A549 (cell line): ENCODE measurements at regions not wholly inside any gene's neighbourhood (a gene's known extent, or its start where the extent isn't known, plus 50 kb on each side); places are given as distances from the start of the nearest gene placed in this dataset.
A peak's percentile ranks its signal among the peaks of the same experiment; 100 is the strongest.

Source experiments
- ATAC-seq, 2 experiments: fragments of 200-7000 bp in 1 of 2; fragments of >200 bp in 1 of 2; cut with Nextera tagmentation in 1 of 2; cut with Tn5 transposase in 1 of 2; 3 replicates each; pipeline versions ENCODE4 v1.8.0 to v1.9.1; 2018 to 2020; ENCODE audit warnings: mild to moderate bottlenecking in 1 of 2, moderate library complexity in 1 of 2
- CTCF ChIA-PET: fragments of 300-600 bp; sonication (Branson Sonifier 250); formaldehyde crosslinking; extraction: SDS; loops from one replicate; lab custom pipeline; 2021; ENCODE audit warnings: antibody characterized with exemption, inconsistent platforms; lab: Yijun Ruan, JAX
- POLR2A ChIA-PET: fragments of 350-600 bp; formaldehyde crosslinking; extraction: SDS; loops from one replicate; lab custom pipeline; 2021; ENCODE audit warnings: antibody characterized with exemption, inconsistent platforms; lab: Yijun Ruan, JAX
- DNase-seq, 2 experiments: peaks; one replicate each; pipeline versions ENCODE4 v3.0.0 to v3.0.0-alpha.2; 2011 to 2016; ENCODE audit warnings: low read depth in 1 of 2, low spot score in 1 of 2
- FAIRE-seq: peaks from 2 replicates; lab custom pipeline; 2011; peaks lifted over from hg19 to GRCh38; lab: Jason Lieb, UNC
- H3K27ac ChIP-seq, 2 experiments: fragments of >200 bp; sonication (Bioruptor Twin); formaldehyde crosslinking; 3 replicates each; pipeline ENCODE4 v1.5.1; 2016 to 2017
- H3K4me1 ChIP-seq: fragments of >200 bp; sonication (Bioruptor Twin); formaldehyde crosslinking; 3 replicates; pipeline ENCODE4 v1.6.1; 2016
- H3K4me2 ChIP-seq: fragments of >200 bp; sonication (Bioruptor Twin); formaldehyde crosslinking; 3 replicates; pipeline ENCODE4 v1.6.1; 2016
- H3K4me3 ChIP-seq: fragments of >200 bp; sonication (Bioruptor Twin); formaldehyde crosslinking; 3 replicates; pipeline ENCODE4 v1.5.1; 2016
- H3K9me3 ChIP-seq: fragments of >200 bp; sonication (Bioruptor Twin); formaldehyde crosslinking; 3 replicates; pipeline ENCODE4 v1.6.1; 2016
- CBX8 ChIP-seq: fragments of 200-600 bp; sonication (generic); IDR thresholded peaks from 2 replicates; pipeline ENCODE4 v1.6.1; 2016
- EHMT2 ChIP-seq: fragments of 200-600 bp; sonication (generic); IDR thresholded peaks from 2 replicates; pipeline ENCODE4 v1.6.1; 2016; ENCODE audit warnings: antibody characterized with exemption, low read depth, mild to moderate bottlenecking, moderate library complexity
- ELK1 ChIP-seq: fragments of 150-350 bp; IDR thresholded peaks from 2 replicates; pipeline ENCODE4 v1.6.1; 2014; ENCODE audit warnings: low read depth, mild to moderate bottlenecking, low read length
- EP300 ChIP-seq, 2 experiments: fragments of >200 bp; sonication (Bioruptor Twin); formaldehyde crosslinking; IDR thresholded peaks; 2 replicates in 1 of 2; 3 replicates in 1 of 2; pipeline ENCODE4 v1.6.1; 2016 to 2017
- ESRRA ChIP-seq: fragments of 150-350 bp; IDR thresholded peaks from 2 replicates; pipeline ENCODE4 v1.6.1; 2014; ENCODE audit warnings: mild to moderate bottlenecking, low read length, borderline replicate concordance
- FOSB ChIP-seq: fragments of 250-450 bp; sonication (Bioruptor Pico); IDR thresholded peaks from 2 replicates; pipeline ENCODE4 v1.5.0; 2020; ENCODE audit warnings: mild to moderate bottlenecking, moderate library complexity
- FOSL2 ChIP-seq, 2 experiments: fragments of 450-650 bp in 1 of 2; fragments of >200 bp in 1 of 2; sonication (Bioruptor Twin) in 1 of 2; formaldehyde crosslinking; IDR thresholded peaks; 2 replicates each; pipeline versions ENCODE4 v1.5.0 to v1.6.1; 2016 to 2020; ENCODE audit warnings: mild to moderate bottlenecking in 1 of 2, moderate library complexity in 1 of 2
- GATA3 ChIP-seq: IDR thresholded peaks from 2 replicates; pipeline ENCODE4 v1.6.1; 2012; ENCODE audit warnings: borderline replicate concordance
- HEYL ChIP-seq: fragments of 250-450 bp; sonication (Bioruptor Pico); IDR thresholded peaks from 2 replicates; pipeline ENCODE4 v1.8.0; 2021; ENCODE audit warnings: mild to moderate bottlenecking, moderate library complexity
- HOXB13 ChIP-seq: fragments of 250-450 bp; sonication (Bioruptor Pico); IDR thresholded peaks from 2 replicates; pipeline ENCODE4 v1.5.0; 2020; ENCODE audit warnings: low read depth, mild to moderate bottlenecking, moderate library complexity
- HOXB5 ChIP-seq: fragments of 250-450 bp; sonication (Bioruptor Pico); IDR thresholded peaks from 2 replicates; pipeline ENCODE4 v1.5.0; 2020; ENCODE audit warnings: mild to moderate bottlenecking, moderate library complexity
- JUN ChIP-seq, 2 experiments: fragments of >200 bp; sonication (Bioruptor Twin); formaldehyde crosslinking; IDR thresholded peaks; 2 replicates in 1 of 2; 3 replicates in 1 of 2; pipeline ENCODE4 v1.6.1; 2016 to 2017
- MAFK ChIP-seq: fragments of 450-650 bp; IDR thresholded peaks from 2 replicates; pipeline ENCODE4 v1.6.1; 2014; ENCODE audit not compliant: partially characterized antibody
- NR3C1 ChIP-seq: fragments of >200 bp; sonication (Bioruptor Twin); formaldehyde crosslinking; IDR thresholded peaks from 3 replicates; pipeline ENCODE4 v1.6.1; 2017
- RARB ChIP-seq: fragments of 250-450 bp; sonication (Bioruptor Pico); IDR thresholded peaks from 2 replicates; pipeline ENCODE4 v1.8.0; 2021; ENCODE audit warnings: mild to moderate bottlenecking, moderate library complexity
- REST ChIP-seq: fragments of 200-600 bp; sonication (generic); IDR thresholded peaks from 2 replicates; pipeline ENCODE4 v1.6.1; 2016; ENCODE audit warnings: antibody characterized with exemption, mild to moderate bottlenecking, moderate library complexity
- RFX5 ChIP-seq: fragments of 450-650 bp; IDR thresholded peaks from 2 replicates; pipeline ENCODE4 v1.7.1; 2014; ENCODE audit warnings: antibody characterized with exemption, mild to moderate bottlenecking, moderate library complexity
- SREBF2 ChIP-seq: fragments of 450-650 bp; IDR thresholded peaks from 2 replicates; pipeline ENCODE4 v1.6.1; 2014; ENCODE audit warnings: mild to moderate bottlenecking, moderate library complexity
- TP53 ChIP-seq: fragments of 250-450 bp; sonication (Bioruptor Pico); IDR thresholded peaks from 2 replicates; pipeline ENCODE4 v1.5.0; 2021; ENCODE audit warnings: mild to moderate bottlenecking, moderate library complexity
- USF2 ChIP-seq: fragments of 450-650 bp; IDR thresholded peaks from 2 replicates; pipeline ENCODE4 v1.6.1; 2014; ENCODE audit warnings: antibody characterized with exemption
- ZC3H11A ChIP-seq: fragments of 450-650 bp; IDR thresholded peaks from 2 replicates; pipeline ENCODE4 v1.6.1; 2014; ENCODE audit warnings: antibody characterized with exemption, mild to moderate bottlenecking
- ZFP36 ChIP-seq: fragments of 450-650 bp; IDR thresholded peaks from 2 replicates; pipeline ENCODE4 v1.6.1; 2014; ENCODE audit warnings: borderline replicate concordance; ENCODE audit not compliant: partially characterized antibody
- ZSCAN20 ChIP-seq: fragments of 250-450 bp; sonication (Bioruptor Pico); IDR thresholded peaks from 2 replicates; pipeline ENCODE4 v1.8.0; 2022; ENCODE audit warnings: mild to moderate bottlenecking, moderate library complexity
- WGBS: methylation state at CpG from one replicate; pipeline ENCODE4 v1.1.6; 2017; ENCODE audit errors: missing lambda C conversion rate; 5-methylcytosine and 5-hydroxymethylcytosine counted together
- TF ChIP-seq, protein P1 (sequence below): IDR thresholded peaks from 2 replicates; pipeline ENCODE4 v1.6.1; 2012

- no peak overlapping the region for H3K4me3 ChIP-seq
- H3K9me3 ChIP-seq = no peaks in the 10 kb centered on the region
- POLR2A ChIA-PET = no interaction called here
- no peak overlapping the region for H3K4me2 ChIP-seq
- H3K4me1 ChIP-seq = peaks cover 16% of the 10 kb centered on the region
- CTCF ChIA-PET = interaction anchor here (0.8 to 1.2 kb wide), 2 partner anchors 14 to 149 kb away, joined by 3 read pairs; no protein-coding TSS in a partner anchor
- no peak for DNase-seq
- TF ChIP-seq ELK1 (no peak), EP300 (IDR thresholded peaks at IDR 0.05) (no peak), NR3C1 (no peak), MAFK (no peak), REST (no peak), TP53 (CRISPR knock-in tag) (no peak), JUN (IDR thresholded peaks at IDR 0.05) (no peak), ESRRA (no peak), ZFP36 (no peak), SREBF2 (no peak), RFX5 (no peak)
- TF ChIP-seq, protein P1, sequence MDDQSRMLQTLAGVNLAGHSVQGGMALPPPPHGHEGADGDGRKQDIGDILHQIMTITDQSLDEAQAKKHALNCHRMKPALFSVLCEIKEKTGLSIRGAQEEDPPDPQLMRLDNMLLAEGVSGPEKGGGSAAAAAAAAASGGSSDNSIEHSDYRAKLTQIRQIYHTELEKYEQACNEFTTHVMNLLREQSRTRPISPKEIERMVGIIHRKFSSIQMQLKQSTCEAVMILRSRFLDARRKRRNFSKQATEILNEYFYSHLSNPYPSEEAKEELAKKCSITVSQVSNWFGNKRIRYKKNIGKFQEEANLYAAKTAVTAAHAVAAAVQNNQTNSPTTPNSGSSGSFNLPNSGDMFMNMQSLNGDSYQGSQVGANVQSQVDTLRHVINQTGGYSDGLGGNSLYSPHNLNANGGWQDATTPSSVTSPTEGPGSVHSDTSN = no peak
- no peak for FAIRE-seq
- no peak overlapping the region for H3K27ac ChIP-seq
- WGBS = 67% methylated on average over 1 of the region's 1 CpG
- no peak for ATAC-seq
These were observed 407.2 kb downstream of the HLX start for GRCh38 chr1:221286399-221286798.

- peak; percentile 78 to 80; a peak in 5 of 6 replicates for ATAC-seq
- POLR2A ChIA-PET = no interaction called here
- no peak for FAIRE-seq
- WGBS = 12% methylated on average over 2 of the region's 2 CpGs
- peak overlapping the region in 1 of 2 experiments; percentile 37; a peak in 2 of 6 replicates for H3K27ac ChIP-seq
- TF ChIP-seq HEYL (CRISPR knock-in tag) = no peak
- TF ChIP-seq FOSB = no peak
- TF ChIP-seq RARB (CRISPR knock-in tag) = no peak
- TF ChIP-seq HOXB5 (CRISPR knock-in tag) = 0 out of 2 replicates have a peak, but pooled peaks have one; percentile 46
- TF ChIP-seq HOXB13 (CRISPR knock-in tag) = no peak
- no peak for TF ChIP-seq MAFK
- TF ChIP-seq ZSCAN20 = no peak
- TF ChIP-seq CBX8 = no peak
- TF ChIP-seq EHMT2 = no peak
- TF ChIP-seq GATA3 = peak; percentile 48; the same call in 1 of the 2 replicates
- TF ChIP-seq FOSL2 (IDR thresholded peaks at IDR 0.05) = no peak
- peak; percentile 44; the same call in 1 of the 2 replicates for TF ChIP-seq FOSL2 (CRISPR knock-in tag; IDR thresholded peaks at IDR 0.05)
- TF ChIP-seq JUN (IDR thresholded peaks at IDR 0.05) = peak in 1 of 2 experiments; percentile 34; a peak in 1 of 5 replicates
- 0 out of 2 replicates have a peak, but pooled peaks have one; percentile 14 for TF ChIP-seq USF2
- no peak for TF ChIP-seq REST
- peak in 1 of 2 experiments; percentile 46; a peak in 1 of 5 replicates for TF ChIP-seq EP300 (IDR thresholded peaks at IDR 0.05)
- TF ChIP-seq ZC3H11A = no peak
- no peaks in the 10 kb centered on the region for H3K9me3 ChIP-seq
- peak in 1 of 2 experiments; percentile 58 for DNase-seq
- peaks cover 16% of the 10 kb centered on the region for H3K4me1 ChIP-seq
- CTCF ChIA-PET = interaction anchor here (0.8 to 2.4 kb wide), 3 partner anchors 13 to 317 kb away, joined by 3 to 8 read pairs (median 3); no protein-coding TSS in a partner anchor
- no peak overlapping the region for H3K4me3 ChIP-seq
- peak overlapping the region; percentile 47 for H3K4me2 ChIP-seq
These were observed 409.9 kb downstream of the HLX start for GRCh38 chr1:221289103-221289502.
